ENCODE measurements at regions not wholly inside any gene's neighbourhood (a gene's known extent, or its start where the extent isn't known, plus 50 kb on each side); places are given as distances from the start of the nearest gene placed in this dataset.

GRCh38 chr6:98633886-98634285 lies 200.5 kb upstream of the POU3F2 start:
- Histone ChIP-seq H3K27me3 (ENCODE audit: control insufficient read depth, insufficient read depth, low read length) (no peaks in the 10 kb centered on the region), H3K9ac (ENCODE audit: low read length) (no peak overlapping the region), H3K27ac (ENCODE audit: low read depth, low read length) (peak overlapping the region; percentile 51; the same call in 1 of the 2 replicates), H3K9me3 (ENCODE audit: control insufficient read depth, insufficient read depth, low read depth, low read length) (no peaks in the 10 kb centered on the region), H3K36me3 (ENCODE audit: control insufficient read depth, insufficient read depth, low read length) (no peaks in the 10 kb centered on the region), H3K4me1 (ENCODE audit: control insufficient read depth, insufficient read depth, low read length) (peaks cover 58% of the 10 kb centered on the region), H3K4me3 (ENCODE audit: low read depth, low read length) (no peak overlapping the region)

- no peaks in the 10 kb centered on the region for H3K36me3 ChIP-seq (ENCODE audit: control insufficient read depth, insufficient read depth, low read length)
- H3K27ac ChIP-seq (ENCODE audit: low read depth, low read length), result peak overlapping the region; percentile 51; the same call in 1 of the 2 replicates
- H3K4me1 ChIP-seq (ENCODE audit: control insufficient read depth, insufficient read depth, low read length), result peaks cover 51% of the 10 kb centered on the region
- no peaks in the 10 kb centered on the region for H3K27me3 ChIP-seq (ENCODE audit: control insufficient read depth, insufficient read depth, low read length)
- no peak overlapping the region for H3K4me3 ChIP-seq (ENCODE audit: low read depth, low read length)
- no peak overlapping the region for H3K9ac ChIP-seq (ENCODE audit: low read length)
- H3K9me3 ChIP-seq (ENCODE audit: control insufficient read depth, insufficient read depth, low read depth, low read length), result no peaks in the 10 kb centered on the region
These were observed 199.8 kb upstream of the POU3F2 start for GRCh38 chr6:98634569-98634968.

GRCh38 chr6:98635191-98635590 lies 199.2 kb upstream of the POU3F2 start:
- H3K4me1 ChIP-seq (ENCODE audit: control insufficient read depth, insufficient read depth, low read length), result peaks cover 50% of the 10 kb centered on the region

GRCh38 chr6:98636941-98637340 lies 197.4 kb upstream of the POU3F2 start:
- H3K27ac ChIP-seq (ENCODE audit: low read depth, low read length), result no peak overlapping the region
- H3K4me3 ChIP-seq (ENCODE audit: low read depth, low read length), result no peak overlapping the region
- no peak overlapping the region for H3K9ac ChIP-seq (ENCODE audit: low read length)
- no peaks in the 10 kb centered on the region for H3K27me3 ChIP-seq (ENCODE audit: control insufficient read depth, insufficient read depth, low read length)
- H3K36me3 ChIP-seq (ENCODE audit: control insufficient read depth, insufficient read depth, low read length), result no peaks in the 10 kb centered on the region
- peaks cover 48% of the 10 kb centered on the region for H3K4me1 ChIP-seq (ENCODE audit: control insufficient read depth, insufficient read depth, low read length)
- H3K9me3 ChIP-seq (ENCODE audit: control insufficient read depth, insufficient read depth, low read depth, low read length), result no peaks in the 10 kb centered on the region

More at GRCh38 chr6:98635191-98635590, 199.2 kb upstream of the POU3F2 start:
- H3K9ac ChIP-seq (ENCODE audit: low read length), result no peak overlapping the region
- H3K9me3 ChIP-seq (ENCODE audit: control insufficient read depth, insufficient read depth, low read depth, low read length), result no peaks in the 10 kb centered on the region
- no peak overlapping the region for H3K4me3 ChIP-seq (ENCODE audit: low read depth, low read length)
- no peaks in the 10 kb centered on the region for H3K36me3 ChIP-seq (ENCODE audit: control insufficient read depth, insufficient read depth, low read length)
- H3K27me3 ChIP-seq (ENCODE audit: control insufficient read depth, insufficient read depth, low read length), result no peaks in the 10 kb centered on the region
- no peak overlapping the region for H3K27ac ChIP-seq (ENCODE audit: low read depth, low read length)

- H3K27ac ChIP-seq (ENCODE audit: low read depth, low read length), result no peak overlapping the region
- H3K36me3 ChIP-seq (ENCODE audit: control insufficient read depth, insufficient read depth, low read length), result no peaks in the 10 kb centered on the region
- H3K4me1 ChIP-seq (ENCODE audit: control insufficient read depth, insufficient read depth, low read length), result peaks cover 57% of the 10 kb centered on the region
- no peak overlapping the region for H3K4me3 ChIP-seq (ENCODE audit: low read depth, low read length)
- H3K27me3 ChIP-seq (ENCODE audit: control insufficient read depth, insufficient read depth, low read length), result no peaks in the 10 kb centered on the region
- no peaks in the 10 kb centered on the region for H3K9me3 ChIP-seq (ENCODE audit: control insufficient read depth, insufficient read depth, low read depth, low read length)
- H3K9ac ChIP-seq (ENCODE audit: low read length), result no peak overlapping the region
These were observed 195.2 kb upstream of the POU3F2 start for GRCh38 chr6:98639089-98639635.

GRCh38 chr6:98640366-98640765 lies 194.0 kb upstream of the POU3F2 start:
- H3K4me1 ChIP-seq (ENCODE audit: control insufficient read depth, insufficient read depth, low read length), result peaks cover 52% of the 10 kb centered on the region
- no peaks in the 10 kb centered on the region for H3K36me3 ChIP-seq (ENCODE audit: control insufficient read depth, insufficient read depth, low read length)
- no peak overlapping the region for H3K4me3 ChIP-seq (ENCODE audit: low read depth, low read length)
- H3K9me3 ChIP-seq (ENCODE audit: control insufficient read depth, insufficient read depth, low read depth, low read length), result no peaks in the 10 kb centered on the region
- no peak overlapping the region for H3K27ac ChIP-seq (ENCODE audit: low read depth, low read length)
- H3K9ac ChIP-seq (ENCODE audit: low read length), result no peak overlapping the region
- H3K27me3 ChIP-seq (ENCODE audit: control insufficient read depth, insufficient read depth, low read length), result no peaks in the 10 kb centered on the region

- Histone ChIP-seq H3K4me1 (ENCODE audit: control insufficient read depth, insufficient read depth, low read length) (peaks cover 38% of the 10 kb centered on the region), H3K27me3 (ENCODE audit: control insufficient read depth, insufficient read depth, low read length) (no peaks in the 10 kb centered on the region), H3K4me3 (ENCODE audit: low read depth, low read length) (no peak overlapping the region), H3K9ac (ENCODE audit: low read length) (no peak overlapping the region), H3K27ac (ENCODE audit: low read depth, low read length) (no peak overlapping the region), H3K9me3 (ENCODE audit: control insufficient read depth, insufficient read depth, low read depth, low read length) (no peaks in the 10 kb centered on the region), H3K36me3 (ENCODE audit: control insufficient read depth, insufficient read depth, low read length) (no peaks in the 10 kb centered on the region)
These were observed 192.2 kb upstream of the POU3F2 start for GRCh38 chr6:98641949-98642719.

- Histone ChIP-seq H3K9ac (ENCODE audit: low read length) (no peak overlapping the region), H3K4me3 (ENCODE audit: low read depth, low read length) (no peak overlapping the region), H3K27ac (ENCODE audit: low read depth, low read length) (no peak overlapping the region), H3K4me1 (ENCODE audit: control insufficient read depth, insufficient read depth, low read length) (peaks cover 38% of the 10 kb centered on the region), H3K27me3 (ENCODE audit: control insufficient read depth, insufficient read depth, low read length) (no peaks in the 10 kb centered on the region), H3K36me3 (ENCODE audit: control insufficient read depth, insufficient read depth, low read length) (no peaks in the 10 kb centered on the region), H3K9me3 (ENCODE audit: control insufficient read depth, insufficient read depth, low read depth, low read length) (no peaks in the 10 kb centered on the region)
These were observed 190.3 kb upstream of the POU3F2 start for GRCh38 chr6:98644063-98644462.

- H3K9me3 ChIP-seq (ENCODE audit: control insufficient read depth, insufficient read depth, low read depth, low read length), result no peaks in the 10 kb centered on the region
- H3K27me3 ChIP-seq (ENCODE audit: control insufficient read depth, insufficient read depth, low read length), result no peaks in the 10 kb centered on the region
- no peak overlapping the region for H3K4me3 ChIP-seq (ENCODE audit: low read depth, low read length)
- H3K36me3 ChIP-seq (ENCODE audit: control insufficient read depth, insufficient read depth, low read length), result no peaks in the 10 kb centered on the region
- peaks cover 22% of the 10 kb centered on the region for H3K4me1 ChIP-seq (ENCODE audit: control insufficient read depth, insufficient read depth, low read length)
- no peak overlapping the region for H3K9ac ChIP-seq (ENCODE audit: low read length)
- H3K27ac ChIP-seq (ENCODE audit: low read depth, low read length), result no peak overlapping the region
These were observed 186.0 kb upstream of the POU3F2 start for GRCh38 chr6:98648211-98648914.

- no peak overlapping the region for H3K27ac ChIP-seq (ENCODE audit: low read depth, low read length)
- H3K9ac ChIP-seq (ENCODE audit: low read length), result no peak overlapping the region
- H3K4me1 ChIP-seq (ENCODE audit: control insufficient read depth, insufficient read depth, low read length), result peaks cover 9% of the 10 kb centered on the region
- H3K36me3 ChIP-seq (ENCODE audit: control insufficient read depth, insufficient read depth, low read length), result no peaks in the 10 kb centered on the region
- no peaks in the 10 kb centered on the region for H3K27me3 ChIP-seq (ENCODE audit: control insufficient read depth, insufficient read depth, low read length)
- no peak overlapping the region for H3K4me3 ChIP-seq (ENCODE audit: low read depth, low read length)
- H3K9me3 ChIP-seq (ENCODE audit: control insufficient read depth, insufficient read depth, low read depth, low read length), result no peaks in the 10 kb centered on the region
These were observed 183.4 kb upstream of the POU3F2 start for GRCh38 chr6:98650941-98651340.

GRCh38 chr6:98653179-98653578 lies 181.2 kb upstream of the POU3F2 start:
- Histone ChIP-seq H3K27ac (ENCODE audit: low read depth, low read length) (no peak overlapping the region), H3K9me3 (ENCODE audit: control insufficient read depth, insufficient read depth, low read depth, low read length) (no peaks in the 10 kb centered on the region), H3K9ac (ENCODE audit: low read length) (no peak overlapping the region), H3K27me3 (ENCODE audit: control insufficient read depth, insufficient read depth, low read length) (no peaks in the 10 kb centered on the region), H3K4me1 (ENCODE audit: control insufficient read depth, insufficient read depth, low read length) (peaks cover 7% of the 10 kb centered on the region), H3K4me3 (ENCODE audit: low read depth, low read length) (no peak overlapping the region), H3K36me3 (ENCODE audit: control insufficient read depth, insufficient read depth, low read length) (no peaks in the 10 kb centered on the region)

Data from HUES6 (cell line).